ENCODE measurements at regions not wholly inside any gene's neighbourhood (a gene's known extent, or its start where the extent isn't known, plus 50 kb on each side); places are given as distances from the start of the nearest gene placed in this dataset.

DNA sequence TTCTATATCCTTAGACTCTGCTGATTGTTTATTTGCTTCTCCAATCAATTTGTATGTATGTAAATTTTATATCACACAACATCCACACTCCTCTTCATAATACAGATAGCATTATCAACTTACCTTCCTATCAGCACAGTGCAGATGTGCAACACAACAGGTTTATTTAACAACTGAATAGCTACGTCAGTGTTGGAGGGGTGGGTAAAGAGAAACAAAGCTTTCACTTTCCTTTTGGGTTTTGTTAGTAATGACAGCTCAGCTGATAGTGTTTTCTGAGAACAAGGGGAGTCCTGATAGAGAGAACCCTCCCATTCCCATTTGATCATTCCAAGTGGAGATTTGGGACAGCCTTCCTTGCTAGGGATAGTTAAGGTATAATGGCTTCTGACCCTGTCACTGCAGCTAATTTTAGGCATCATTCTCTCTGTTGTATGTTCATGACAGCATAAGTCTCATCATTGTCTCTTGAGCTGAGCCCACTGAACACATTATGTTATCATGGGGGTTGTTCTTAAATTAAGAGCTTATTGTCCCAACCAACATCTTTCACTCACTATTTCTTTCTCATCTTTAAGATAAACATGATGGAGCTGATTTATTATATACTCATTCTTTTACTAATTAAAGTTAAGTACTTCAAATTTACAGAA is 227.7 kb downstream of the GPD2 start:
- no peak for TF ChIP-seq POLR2A (IDR thresholded peaks at IDR 0.05)
- TF ChIP-seq, protein P1, sequence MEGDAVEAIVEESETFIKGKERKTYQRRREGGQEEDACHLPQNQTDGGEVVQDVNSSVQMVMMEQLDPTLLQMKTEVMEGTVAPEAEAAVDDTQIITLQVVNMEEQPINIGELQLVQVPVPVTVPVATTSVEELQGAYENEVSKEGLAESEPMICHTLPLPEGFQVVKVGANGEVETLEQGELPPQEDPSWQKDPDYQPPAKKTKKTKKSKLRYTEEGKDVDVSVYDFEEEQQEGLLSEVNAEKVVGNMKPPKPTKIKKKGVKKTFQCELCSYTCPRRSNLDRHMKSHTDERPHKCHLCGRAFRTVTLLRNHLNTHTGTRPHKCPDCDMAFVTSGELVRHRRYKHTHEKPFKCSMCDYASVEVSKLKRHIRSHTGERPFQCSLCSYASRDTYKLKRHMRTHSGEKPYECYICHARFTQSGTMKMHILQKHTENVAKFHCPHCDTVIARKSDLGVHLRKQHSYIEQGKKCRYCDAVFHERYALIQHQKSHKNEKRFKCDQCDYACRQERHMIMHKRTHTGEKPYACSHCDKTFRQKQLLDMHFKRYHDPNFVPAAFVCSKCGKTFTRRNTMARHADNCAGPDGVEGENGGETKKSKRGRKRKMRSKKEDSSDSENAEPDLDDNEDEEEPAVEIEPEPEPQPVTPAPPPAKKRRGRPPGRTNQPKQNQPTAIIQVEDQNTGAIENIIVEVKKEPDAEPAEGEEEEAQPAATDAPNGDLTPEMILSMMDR (IDR thresholded peaks at IDR 0.05) = no peak

Data from heart left ventricle (tissue), 13 donors.